Fibroblast of lung (primary cell): ENCODE measurements at regions not wholly inside any gene's neighbourhood (a gene's known extent, or its start where the extent isn't known, plus 50 kb on each side); places are given as distances from the start of the nearest gene placed in this dataset.

Source experiments
- CTCF ChIP-seq, 2 donors: IDR thresholded peaks in 1 of 2; conservative IDR thresholded peaks in 1 of 2; 1 replicate in 1 of 2; 2 replicates in 1 of 2; pipeline ENCODE4 v1.5.1; 2011 to 2012; ENCODE audit warnings: low read length in 2 of 2, control low read depth in 1 of 2, inconsistent platforms in 1 of 2, low read depth in 1 of 2, mild to moderate bottlenecking in 1 of 2
- EZH2 ChIP-seq: IDR thresholded peaks from 2 replicates; pipeline ENCODE4 v1.5.1; 2012; ENCODE audit warnings: low read length, control low read depth, mild to moderate bottlenecking; ENCODE audit errors: missing control alignments

GRCh38 chr18:1648712-1649111 is 744.0 kb downstream of the ADCYAP1 start:
- no peak for TF ChIP-seq CTCF (conservative IDR thresholded peaks at IDR 0.05 in 1 of 2, IDR thresholded peaks at IDR 0.05 in 1 of 2; ENCODE audit: low read depth in 1 of 2, low read length in 2 of 2)
- TF ChIP-seq EZH2, result no peak
